Astrocyte of the cerebellum (primary cell): ENCODE measurements at regions not wholly inside any gene's neighbourhood (a gene's known extent, or its start where the extent isn't known, plus 50 kb on each side); places are given as distances from the start of the nearest gene placed in this dataset.

Source experiments
- DNase-seq: peaks from one replicate; pipeline ENCODE4 v3.0.0-alpha.2; 2011; ENCODE audit warnings: low read depth
- H3K4me3 ChIP-seq: 2 replicates; pipeline ENCODE4 v1.5.1; 2011; ENCODE audit warnings: mild to moderate bottlenecking, low read depth, low read length, moderate library complexity
- CTCF ChIP-seq: IDR thresholded peaks from 2 replicates; pipeline ENCODE4 v1.5.1; 2012; ENCODE audit warnings: low read length, low read depth, moderate library complexity, mild to moderate bottlenecking; ENCODE audit errors: missing control alignments
- in situ Hi-C: cut with HindIII; loops from 2 replicates; pipeline ENCODE4 v1.10.0; 2017; ENCODE audit warnings: low sequenced_read_pairs

- TF ChIP-seq CTCF, result no peak
- in situ Hi-C loops, result no loop called here
- no peak overlapping the region for H3K4me3 ChIP-seq
- no peak for DNase-seq
These were observed 363.1 kb upstream of the EEF2KMT start for GRCh38 chr16:5460701-5461100.

GRCh38 chr16:5459863-5460262, 362.3 kb upstream of the EEF2KMT start:
- TF ChIP-seq CTCF, result no peak
- H3K4me3 ChIP-seq, result no peak overlapping the region
- in situ Hi-C loops, result no loop called here
- no peak for DNase-seq

GRCh38 chr16:5455110-5455509, 357.5 kb upstream of the EEF2KMT start:
- H3K4me3 ChIP-seq, result no peak overlapping the region
- in situ Hi-C loops, result no loop called here
- no peak for TF ChIP-seq CTCF
- no peak for DNase-seq

GRCh38 chr16:5454349-5454748, 356.8 kb upstream of the EEF2KMT start:
- no peak for DNase-seq
- in situ Hi-C loops, result no loop called here
- no peak for TF ChIP-seq CTCF
- no peak overlapping the region for H3K4me3 ChIP-seq

GRCh38 chr16:5451641-5452040, 354.0 kb upstream of the EEF2KMT start:
- no peak overlapping the region for H3K4me3 ChIP-seq
- no peak for DNase-seq
- no peak for TF ChIP-seq CTCF
- in situ Hi-C loops, result no loop called here

GRCh38 chr16:5450409-5451104, 353.0 kb upstream of the EEF2KMT start:
- no peak for DNase-seq
- TF ChIP-seq CTCF, result no peak
- H3K4me3 ChIP-seq, result no peak overlapping the region
- in situ Hi-C loops, result no loop called here
